NCI-H446 (cell line): ENCODE measurements at regions not wholly inside any gene's neighbourhood (a gene's known extent, or its start where the extent isn't known, plus 50 kb on each side); places are given as distances from the start of the nearest gene placed in this dataset.
A peak's percentile ranks its signal among the peaks of the same experiment; 100 is the strongest.
"Not testable (repeated sequence)": the region's sequence is repeated elsewhere in the genome, so short reads cannot be mapped to it uniquely, and the experiment has no call there.

Experiments
- DNase-seq, 2 experiments: peaks; one replicate each; lab custom pipeline; 2025; lab: John Stamatoyannopoulos, UW

GRCh38 chr10:84701370-84701720 lies 373.0 kb downstream of the CCSER2 start:
- no peak for DNase-seq

DNA sequence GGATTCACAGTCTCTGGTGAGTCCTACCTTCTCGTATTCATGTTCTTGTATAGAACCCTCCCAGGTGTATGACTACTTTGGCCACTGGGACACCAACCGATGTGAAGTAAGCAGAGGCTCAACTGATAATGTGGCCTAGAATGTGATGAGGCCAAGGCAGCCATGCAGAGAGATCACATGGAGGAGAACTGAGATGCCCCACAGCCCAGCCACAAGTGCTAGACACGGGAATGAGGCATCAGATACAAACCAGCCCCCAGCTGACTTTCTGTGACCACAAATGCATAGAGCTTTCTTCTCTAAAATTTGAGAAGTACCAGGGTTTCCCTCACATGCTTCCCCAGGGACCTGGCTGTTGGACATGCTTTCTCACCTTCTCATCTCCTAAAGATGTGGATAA lies 375.7 kb downstream of the CCSER2 start:
- no peak for DNase-seq

- DNase-seq, result no peak
Observed at GRCh38 chr10:84706431-84706830, 378.0 kb downstream of the CCSER2 start.

GRCh38 chr10:84706875-84707274 lies 378.5 kb downstream of the CCSER2 start:
- no peak for DNase-seq

GRCh38 chr10:84715911-84716310 lies 387.5 kb downstream of the CCSER2 start:
- DNase-seq, result peak in 1 of 2 experiments; percentile 37

DNA sequence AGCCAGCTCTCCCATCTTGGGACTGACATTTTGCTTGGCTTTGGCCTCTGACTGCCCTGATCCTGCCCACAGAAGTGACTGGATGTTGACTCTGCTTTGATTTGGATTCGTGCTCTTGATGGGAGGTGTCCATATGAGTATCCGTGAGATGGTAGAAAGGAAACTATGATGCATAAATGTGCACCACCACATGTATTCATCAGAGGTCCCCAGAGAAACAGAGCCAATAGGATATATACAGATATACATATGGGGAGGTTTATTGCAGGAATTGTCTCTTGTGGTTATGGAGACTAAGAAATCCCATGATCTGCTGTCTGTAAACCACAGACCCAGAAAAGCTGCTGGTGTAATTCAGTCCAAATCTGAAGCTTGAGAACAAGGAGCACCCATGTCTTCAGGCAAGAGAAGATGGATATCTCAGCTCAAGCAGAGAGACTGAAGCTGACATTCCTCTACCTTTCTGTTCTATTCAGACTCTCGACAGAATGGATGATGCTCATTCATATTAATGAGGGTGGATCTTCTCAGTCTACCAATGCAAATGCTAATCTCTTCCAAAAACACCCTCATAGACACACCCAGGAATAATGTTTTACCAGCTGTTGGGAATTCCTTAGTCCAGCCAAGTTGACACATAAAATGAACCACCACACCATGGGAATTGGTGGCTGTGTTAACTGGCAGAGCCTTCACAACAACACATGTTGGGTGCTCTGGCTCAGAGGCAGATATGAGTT lies 390.7 kb downstream of the CCSER2 start:
- DNase-seq, result no peak

- no peak for DNase-seq
Observed at GRCh38 chr10:84719687-84720086, 391.3 kb downstream of the CCSER2 start.

- DNase-seq, result no peak
Observed at GRCh38 chr10:84727398-84727797, 399.0 kb downstream of the CCSER2 start.

DNA sequence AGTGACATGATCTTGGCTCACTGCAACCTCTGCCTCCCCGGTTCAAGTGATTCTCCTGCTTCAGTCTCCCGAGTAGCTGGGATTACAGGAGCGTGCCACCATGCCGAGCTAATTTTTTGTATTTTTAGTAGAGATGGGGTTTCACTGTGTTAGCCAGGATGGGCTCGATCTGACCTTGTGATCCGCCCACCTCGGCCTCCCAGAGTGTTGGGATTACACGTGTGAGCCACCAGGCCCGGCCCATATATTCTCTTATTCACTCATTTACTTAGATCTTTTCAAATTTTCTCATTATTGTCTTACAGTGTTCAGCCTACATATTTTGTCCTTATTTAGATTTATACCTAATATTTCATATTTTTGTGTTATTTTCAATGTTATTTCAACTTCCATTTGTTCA lies 410.7 kb downstream of the CCSER2 start:
- DNase-seq, result not testable (repeated sequence)

- DNase-seq, result no peak
Observed at GRCh38 chr10:84739641-84740040, 411.3 kb downstream of the CCSER2 start.

DNA sequence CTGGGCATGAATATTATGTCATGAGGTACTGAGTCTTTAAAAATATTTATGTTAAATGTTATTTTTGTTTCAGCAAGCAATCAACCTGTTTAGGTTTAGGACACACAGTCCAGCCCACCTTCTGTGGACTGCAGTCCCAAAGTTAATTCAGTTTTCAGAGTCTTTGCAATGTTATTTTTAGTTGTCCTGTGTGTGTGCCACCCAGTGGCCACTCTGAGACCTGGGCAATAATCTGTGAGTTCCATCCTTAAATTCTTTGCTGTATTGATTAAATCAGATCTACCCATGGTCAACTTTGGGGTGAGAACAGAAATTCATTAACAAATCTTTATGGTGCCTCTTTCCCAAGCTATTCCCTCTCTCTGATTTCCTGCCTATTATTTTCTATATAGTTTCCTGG lies 415.1 kb downstream of the CCSER2 start:
- DNase-seq, result no peak

GRCh38 chr10:84755311-84755710 lies 426.9 kb downstream of the CCSER2 start:
- DNase-seq, result no peak

- not testable (repeated sequence) for DNase-seq
Observed at GRCh38 chr10:84756653-84757052, 428.3 kb downstream of the CCSER2 start.

DNA sequence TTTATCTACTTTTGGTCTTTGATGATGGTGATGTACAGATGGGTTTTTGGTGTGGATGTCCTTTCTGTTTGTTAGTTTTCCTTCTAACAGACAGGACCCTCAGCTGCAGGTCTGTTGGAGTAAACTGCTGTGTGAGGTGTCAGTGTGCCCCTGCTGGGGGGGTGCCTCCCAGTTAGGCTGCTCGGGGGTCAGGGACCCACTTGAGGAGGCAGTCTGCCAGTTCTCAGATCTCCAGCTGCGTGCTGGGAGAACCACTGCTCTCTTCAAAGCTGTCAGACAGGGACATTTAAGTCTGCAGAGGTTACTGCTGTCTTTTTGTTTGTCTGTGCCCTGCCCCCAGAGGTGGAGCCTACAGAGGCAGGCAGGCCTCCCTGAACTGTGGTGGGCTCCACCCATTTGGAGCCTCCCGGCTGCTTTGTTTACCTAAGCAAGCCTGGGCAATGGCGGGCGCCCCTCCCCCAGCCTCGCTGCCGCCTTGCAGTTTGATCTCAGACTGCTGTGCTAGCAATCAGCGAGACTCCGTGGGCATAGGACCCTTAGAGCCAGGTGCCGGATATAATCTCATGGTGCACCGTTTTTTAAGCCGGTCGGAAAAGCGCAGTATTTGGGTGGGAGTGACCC lies 433.7 kb downstream of the CCSER2 start:
- not testable (repeated sequence) for DNase-seq

GRCh38 chr10:84762754-84763394 lies 434.5 kb downstream of the CCSER2 start:
- DNase-seq, result no peak

GRCh38 chr10:84763965-84764364 lies 435.6 kb downstream of the CCSER2 start:
- no peak for DNase-seq

DNA sequence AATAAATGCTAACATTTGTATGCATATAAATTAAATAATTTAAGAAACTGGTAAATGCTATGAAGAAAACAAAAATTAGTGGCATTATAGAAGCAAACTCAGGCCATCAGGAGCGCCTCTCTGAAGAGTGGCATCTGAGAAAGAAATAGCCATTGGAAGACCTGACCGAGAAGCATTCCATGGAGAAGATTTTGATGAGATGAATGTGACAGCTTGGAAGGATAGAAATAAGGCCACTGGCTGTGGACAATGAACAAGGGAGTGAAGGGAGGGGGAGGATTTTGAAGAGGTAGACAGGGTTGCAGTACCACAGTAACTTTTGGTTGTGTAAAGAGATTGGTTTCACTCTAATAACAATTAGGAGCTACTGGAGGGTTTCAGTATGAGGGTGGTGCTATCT lies 436.7 kb downstream of the CCSER2 start:
- DNase-seq, result no peak

DNA sequence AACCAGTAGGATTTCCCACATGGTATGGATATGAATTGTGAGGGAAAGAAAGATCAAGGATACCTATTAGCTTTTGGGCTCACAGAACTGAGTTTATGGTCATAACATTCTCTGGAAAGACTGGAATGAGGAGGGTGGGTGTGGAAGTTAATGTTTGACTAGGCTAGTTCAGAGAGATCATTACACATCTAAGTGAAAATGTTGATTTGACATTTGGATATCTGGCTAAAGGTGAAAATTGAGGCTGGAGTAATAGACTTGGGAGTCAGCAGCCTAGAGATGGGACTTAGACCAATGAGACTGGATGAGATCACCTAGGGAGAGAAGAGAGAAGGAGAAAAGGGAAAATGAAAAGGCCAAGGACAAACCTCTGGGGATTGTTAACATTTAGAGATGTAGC lies 437.3 kb downstream of the CCSER2 start:
- no peak for DNase-seq

DNA sequence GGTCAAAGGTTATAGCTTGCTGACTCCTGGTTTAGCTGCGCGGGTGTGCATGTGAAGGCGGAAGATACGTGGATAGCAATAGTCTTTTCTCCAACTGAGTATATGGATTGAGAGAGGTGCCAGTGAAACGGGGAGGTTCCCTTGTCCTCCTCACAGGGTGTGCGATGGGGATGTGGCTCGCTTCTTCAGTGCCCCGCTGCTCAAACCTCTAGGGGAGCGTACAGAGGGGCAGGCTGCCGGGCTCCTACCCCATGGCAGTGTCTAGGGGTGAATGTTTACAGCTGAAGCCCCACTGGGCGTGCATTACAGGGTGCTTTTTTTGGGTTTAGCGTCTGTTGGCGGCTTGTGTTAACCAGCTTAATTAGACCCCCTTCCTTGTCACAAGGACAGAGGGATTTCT lies 438.5 kb downstream of the CCSER2 start:
- DNase-seq, result no peak

DNA sequence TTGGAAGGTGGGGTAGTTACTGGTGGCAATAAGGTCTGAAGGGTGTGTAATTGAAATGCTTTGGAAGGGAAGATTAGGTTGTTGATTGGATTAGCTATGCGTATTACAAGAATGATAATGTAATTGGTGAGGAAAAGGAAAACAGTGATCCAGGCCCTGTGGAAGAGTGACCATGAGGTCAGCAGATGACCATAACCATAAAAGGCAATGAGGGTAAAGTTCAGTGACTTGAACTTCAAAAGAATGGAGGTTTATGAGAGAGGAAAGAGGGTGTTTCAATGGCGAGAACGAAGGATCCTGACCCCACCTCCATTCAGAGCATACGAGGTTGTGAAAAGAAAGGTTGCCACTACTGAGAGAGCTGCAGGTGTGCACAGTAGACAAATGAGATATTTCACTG lies 439.7 kb downstream of the CCSER2 start:
- DNase-seq, result no peak

DNA sequence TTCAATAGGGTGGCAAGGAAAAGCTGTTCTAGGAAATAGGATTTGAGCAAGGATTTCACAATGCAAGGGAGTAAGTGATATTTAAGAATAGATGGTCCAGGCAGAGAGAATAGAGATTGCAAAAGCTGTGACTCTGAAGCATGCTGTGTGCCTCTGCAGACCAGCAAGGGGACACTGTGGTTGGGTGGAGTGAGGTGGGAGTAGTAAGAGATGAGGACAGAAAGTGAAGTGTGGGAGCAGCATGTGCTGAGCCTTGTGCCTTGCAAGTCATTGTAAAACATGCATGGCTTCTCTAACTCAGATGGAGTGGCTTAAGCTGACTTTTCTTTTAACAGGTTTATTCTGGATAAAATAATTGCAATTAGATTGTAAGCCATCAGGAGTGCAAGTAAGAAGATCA lies 442.4 kb downstream of the CCSER2 start:
- DNase-seq, result no peak

- DNase-seq, result peak in 1 of 2 experiments; percentile 37
Observed at GRCh38 chr10:84783386-84783785, 455.0 kb downstream of the CCSER2 start.

GRCh38 chr10:84783909-84784308 lies 455.5 kb downstream of the CCSER2 start:
- no peak for DNase-seq
